Fibroblast of lung (primary cell): ENCODE measurements at regions not wholly inside any gene's neighbourhood (a gene's known extent, or its start where the extent isn't known, plus 50 kb on each side); places are given as distances from the start of the nearest gene placed in this dataset.

Experiments used
- DNase-seq, 2 donors: peaks; one replicate each; pipeline versions ENCODE4 v3.0.0 to v3.0.0-alpha.2; 2010; ENCODE audit warnings: low read depth in 2 of 2
- H2AFZ ChIP-seq: 2 replicates; pipeline ENCODE4 v1.5.1; 2012; ENCODE audit warnings: low read length, control low read depth, inconsistent platforms
- H3K27ac ChIP-seq: 2 replicates; pipeline ENCODE4 v1.5.1; 2011; ENCODE audit warnings: low read length, control low read depth; ENCODE audit not compliant: insufficient read depth
- H3K27me3 ChIP-seq: 2 replicates; pipeline ENCODE4 v1.5.1; 2011; ENCODE audit warnings: mild to moderate bottlenecking, low read length; ENCODE audit not compliant: control insufficient read depth, insufficient read depth
- H3K36me3 ChIP-seq: 2 replicates; pipeline ENCODE4 v1.5.1; 2011; ENCODE audit warnings: low read length; ENCODE audit not compliant: control insufficient read depth, insufficient read depth
- H3K4me1 ChIP-seq: 2 replicates; pipeline ENCODE4 v1.5.1; 2011; ENCODE audit warnings: low read length; ENCODE audit not compliant: control insufficient read depth, insufficient read depth; ENCODE audit errors: extremely low read depth
- H3K4me2 ChIP-seq: 2 replicates; pipeline ENCODE4 v1.5.1; 2011; ENCODE audit warnings: low read length, control low read depth; ENCODE audit not compliant: insufficient read depth; ENCODE audit errors: extremely low read depth
- H3K4me3 ChIP-seq, 4 experiments: fragments of 200-600 bp in 1 of 4; sonication (generic) in 1 of 4; replicated peaks in 1 of 4; 2 replicates each; pipeline ENCODE4 v1.5.1; 2011 to 2016; ENCODE audit warnings: low read length in 4 of 4, low read depth in 3 of 4, mild to moderate bottlenecking in 3 of 4, control low read depth in 2 of 4, inconsistent platforms in 1 of 4, mixed read lengths in 1 of 4; ENCODE audit not compliant: insufficient read depth in 1 of 4; ENCODE audit errors: control extremely low read depth in 1 of 4
- H3K79me2 ChIP-seq: 2 replicates; pipeline ENCODE4 v1.5.1; 2012; ENCODE audit warnings: mild to moderate bottlenecking, low read length, inconsistent platforms; ENCODE audit not compliant: control insufficient read depth, insufficient read depth
- H3K9ac ChIP-seq: 2 replicates; pipeline ENCODE4 v1.5.1; 2011; ENCODE audit warnings: mild to moderate bottlenecking, low read length, control low read depth; ENCODE audit not compliant: insufficient read depth
- H3K9me3 ChIP-seq: 2 replicates; pipeline ENCODE4 v1.5.1; 2012; ENCODE audit warnings: low read depth, low read length; ENCODE audit not compliant: control insufficient read depth, insufficient read depth
- H4K20me1 ChIP-seq: 2 replicates; pipeline ENCODE4 v1.5.1; 2011; ENCODE audit warnings: low read length; ENCODE audit not compliant: control insufficient read depth, insufficient read depth; ENCODE audit errors: extremely low read depth
- CTCF ChIP-seq, 2 donors: IDR thresholded peaks in 1 of 2; conservative IDR thresholded peaks in 1 of 2; 1 replicate in 1 of 2; 2 replicates in 1 of 2; pipeline ENCODE4 v1.5.1; 2011 to 2012; ENCODE audit warnings: low read length in 2 of 2, control low read depth in 1 of 2, inconsistent platforms in 1 of 2, low read depth in 1 of 2, mild to moderate bottlenecking in 1 of 2
- EZH2 ChIP-seq: IDR thresholded peaks from 2 replicates; pipeline ENCODE4 v1.5.1; 2012; ENCODE audit warnings: low read length, control low read depth, mild to moderate bottlenecking; ENCODE audit errors: missing control alignments

GRCh38 chr13:73877399-73877798, 256.8 kb downstream of the KLF12 start:
- no peaks in the 10 kb centered on the region for H3K36me3 ChIP-seq
- TF ChIP-seq EZH2 (no peak), CTCF (conservative IDR thresholded peaks at IDR 0.05 in 1 of 2, IDR thresholded peaks at IDR 0.05 in 1 of 2; ENCODE audit: low read depth in 1 of 2, low read length in 2 of 2) (no peak)
- H3K79me2 ChIP-seq: no peaks in the 10 kb centered on the region
- no peak overlapping the region for H3K27ac ChIP-seq
- no peaks in the 10 kb centered on the region for H3K27me3 ChIP-seq
- DNase-seq: no peak
- H3K4me1 ChIP-seq: no peaks in the 10 kb centered on the region
- H2AFZ ChIP-seq: no peak overlapping the region
- no peak overlapping the region for H3K9ac ChIP-seq
- no peaks in the 10 kb centered on the region for H3K9me3 ChIP-seq
- H4K20me1 ChIP-seq: no peaks in the 10 kb centered on the region
- no peak overlapping the region for H3K4me2 ChIP-seq
- H3K4me3 ChIP-seq: no peak overlapping the region

- Histone ChIP-seq H2AFZ (no peak overlapping the region), H3K4me2 (no peak overlapping the region), H3K9ac (no peak overlapping the region), H3K9me3 (no peaks in the 10 kb centered on the region), H4K20me1 (no peaks in the 10 kb centered on the region), H3K27ac (no peak overlapping the region), H3K4me3 (no peak overlapping the region), H3K4me1 (peaks cover under 1% of the 10 kb centered on the region), H3K27me3 (no peaks in the 10 kb centered on the region), H3K79me2 (no peaks in the 10 kb centered on the region), H3K36me3 (no peaks in the 10 kb centered on the region)
- TF ChIP-seq EZH2 (no peak), CTCF (conservative IDR thresholded peaks at IDR 0.05 in 1 of 2, IDR thresholded peaks at IDR 0.05 in 1 of 2; ENCODE audit: low read depth in 1 of 2, low read length in 2 of 2) (no peak)
- DNase-seq: peak; percentile 9 to 43
Observed at GRCh38 chr13:73876323-73876722, 257.9 kb downstream of the KLF12 start.

- TF ChIP-seq CTCF (conservative IDR thresholded peaks at IDR 0.05 in 1 of 2, IDR thresholded peaks at IDR 0.05 in 1 of 2; ENCODE audit: low read depth in 1 of 2, low read length in 2 of 2): no peak
- no peak for TF ChIP-seq EZH2
- H4K20me1 ChIP-seq: no peaks in the 10 kb centered on the region
- H3K4me2 ChIP-seq: no peak overlapping the region
Observed at GRCh38 chr13:73873940-73874830, 260.0 kb downstream of the KLF12 start.

More at GRCh38 chr13:73873940-73874830, 260.0 kb downstream of the KLF12 start:
- H2AFZ ChIP-seq: no peak overlapping the region
- no peaks in the 10 kb centered on the region for H3K27me3 ChIP-seq
- no peak overlapping the region for H3K9ac ChIP-seq
- H3K4me3 ChIP-seq: no peak overlapping the region
- no peaks in the 10 kb centered on the region for H3K9me3 ChIP-seq
- H3K36me3 ChIP-seq: no peaks in the 10 kb centered on the region
- H3K27ac ChIP-seq: no peak overlapping the region
- H3K4me1 ChIP-seq: peaks cover 9% of the 10 kb centered on the region
- no peaks in the 10 kb centered on the region for H3K79me2 ChIP-seq
- DNase-seq: no peak
